ENCODE measurements at regions not wholly inside any gene's neighbourhood (a gene's known extent, or its start where the extent isn't known, plus 50 kb on each side); places are given as distances from the start of the nearest gene placed in this dataset.

- no peak for DNase-seq (ENCODE audit: low read depth, low spot score)
- no peak for TF ChIP-seq CTCF (IDR thresholded peaks at IDR 0.05; ENCODE audit: insufficient read depth, low read length, missing control alignments)
- CTCF ChIA-PET = no interaction called here
- H3K4me3 ChIP-seq (ENCODE audit: low read depth, low read length) = no peak overlapping the region
- POLR2A ChIA-PET = no interaction called here
These were observed 236.5 kb downstream of the ICE1 start for GRCh38 chr5:5658889-5659465.

- no peak for TF ChIP-seq CTCF (IDR thresholded peaks at IDR 0.05; ENCODE audit: insufficient read depth, low read length, missing control alignments)
- POLR2A ChIA-PET = no interaction called here
- CTCF ChIA-PET = no interaction called here
- DNase-seq (ENCODE audit: low read depth, low spot score) = peak; percentile 2
- H3K4me3 ChIP-seq (ENCODE audit: low read depth, low read length) = no peak overlapping the region
These were observed 235.7 kb downstream of the ICE1 start for GRCh38 chr5:5658226-5658625.

GRCh38 chr5:5652181-5652580 is 229.7 kb downstream of the ICE1 start:
- no peak overlapping the region for H3K4me3 ChIP-seq (ENCODE audit: low read depth, low read length)
- CTCF ChIA-PET = no interaction called here
- POLR2A ChIA-PET = no interaction called here
- no peak for TF ChIP-seq CTCF (IDR thresholded peaks at IDR 0.05; ENCODE audit: insufficient read depth, low read length, missing control alignments)
- no peak for DNase-seq (ENCODE audit: low read depth, low spot score)

- ChIA-PET POLR2A (no interaction called here), CTCF (no interaction called here)
- H3K4me3 ChIP-seq (ENCODE audit: low read depth, low read length) = no peak overlapping the region
- no peak for DNase-seq (ENCODE audit: low read depth, low spot score)
- no peak for TF ChIP-seq CTCF (IDR thresholded peaks at IDR 0.05; ENCODE audit: insufficient read depth, low read length, missing control alignments)
These were observed 228.5 kb downstream of the ICE1 start for GRCh38 chr5:5650949-5651348.

GRCh38 chr5:5650242-5650641 is 227.8 kb downstream of the ICE1 start:
- ChIA-PET POLR2A (no interaction called here), CTCF (no interaction called here)
- DNase-seq (ENCODE audit: low read depth, low spot score) = no peak
- H3K4me3 ChIP-seq (ENCODE audit: low read depth, low read length) = no peak overlapping the region
- no peak for TF ChIP-seq CTCF (IDR thresholded peaks at IDR 0.05; ENCODE audit: insufficient read depth, low read length, missing control alignments)

- ChIA-PET CTCF (no interaction called here), POLR2A (no interaction called here)
- DNase-seq (ENCODE audit: low read depth, low spot score) = no peak
- TF ChIP-seq CTCF (IDR thresholded peaks at IDR 0.05; ENCODE audit: insufficient read depth, low read length, missing control alignments) = no peak
- H3K4me3 ChIP-seq (ENCODE audit: low read depth, low read length) = no peak overlapping the region
These were observed 227.2 kb downstream of the ICE1 start for GRCh38 chr5:5649641-5650040.

All from AG04449 (cell line).